ENCODE measurements at regions not wholly inside any gene's neighbourhood (a gene's known extent, or its start where the extent isn't known, plus 50 kb on each side); places are given as distances from the start of the nearest gene placed in this dataset.

GRCh38 chr7:149692056-149692455, 81.3 kb downstream of the ZNF467 start:
- TF ChIP-seq CTCF (IDR thresholded peaks at IDR 0.05), result no peak
- no peak for TF ChIP-seq POLR2A (IDR thresholded peaks at IDR 0.05)
